Spleen (tissue), 11 donors: ENCODE measurements at regions not wholly inside any gene's neighbourhood (a gene's known extent, or its start where the extent isn't known, plus 50 kb on each side); places are given as distances from the start of the nearest gene placed in this dataset.
"Not testable (repeated sequence)": the region's sequence is repeated elsewhere in the genome, so short reads cannot be mapped to it uniquely, and the experiment has no call there.

Experiments
- DNase-seq: peaks from one replicate; pipeline ENCODE4 v3.0.0-alpha.2; 2020
- H3K27ac ChIP-seq, 8 donors: fragments of 200-600 bp; sonication (generic) in 7 of 8; 1 replicate in 4 of 8; 2 replicates in 4 of 8; pipeline versions ENCODE4 v1.5.0 to v1.8.0; 2016 to 2021; ENCODE audit warnings: inconsistent platforms in 4 of 8, mild to moderate bottlenecking in 4 of 8, moderate library complexity in 1 of 8
- H3K27me3 ChIP-seq, 7 donors: fragments of 200-600 bp; sonication (generic) in 6 of 7; replicated peaks in 1 of 7; 1 replicate in 4 of 7; 2 replicates in 3 of 7; pipeline versions ENCODE4 v1.5.0 to v1.8.0; 2016 to 2021; ENCODE audit warnings: inconsistent platforms in 3 of 7, mild to moderate bottlenecking in 1 of 7
- H3K36me3 ChIP-seq, 6 donors: fragments of 200-600 bp; sonication (generic) in 5 of 6; 1 replicate in 4 of 6; 2 replicates in 2 of 6; pipeline versions ENCODE4 v1.5.0 to v1.8.0; 2016 to 2021; ENCODE audit warnings: inconsistent platforms in 2 of 6
- H3K4me1 ChIP-seq, 6 donors: fragments of 200-600 bp; sonication (generic) in 5 of 6; 1 replicate in 3 of 6; 2 replicates in 3 of 6; pipeline versions ENCODE4 v1.5.0 to v1.8.0; 2016 to 2021; ENCODE audit warnings: inconsistent platforms in 3 of 6
- H3K4me3 ChIP-seq, 8 donors: fragments of 200-600 bp; sonication (generic) in 7 of 8; 1 replicate in 4 of 8; 2 replicates in 4 of 8; pipeline versions ENCODE4 v1.5.0 to v1.8.0; 2016 to 2021; ENCODE audit warnings: inconsistent platforms in 4 of 8, mild to moderate bottlenecking in 4 of 8, moderate library complexity in 2 of 8
- H3K9me3 ChIP-seq, 8 donors: fragments of 200-600 bp; sonication (generic) in 7 of 8; 1 replicate in 4 of 8; 2 replicates in 4 of 8; pipeline versions ENCODE4 v1.5.0 to v1.8.0; 2016 to 2021; ENCODE audit warnings: inconsistent platforms in 4 of 8
- CTCF ChIP-seq, 11 experiments: fragments of 200-600 bp in 7 of 11; fragments of 450-650 bp in 4 of 11; sonication (generic) in 4 of 11; IDR thresholded peaks in 8 of 11; conservative IDR thresholded peaks in 3 of 11; 1 replicate in 7 of 11; 2 replicates in 4 of 11; pipeline versions ENCODE4 v1.4.0 to v1.8.0; 2016 to 2021; ENCODE audit warnings: antibody characterized with exemption in 11 of 11, inconsistent platforms in 4 of 11, mild to moderate bottlenecking in 1 of 11
- POLR2A ChIP-seq, 3 donors: fragments of 450-650 bp; IDR thresholded peaks; one replicate each; pipeline ENCODE4 v1.5.1; 2017; ENCODE audit warnings: antibody characterized with exemption in 3 of 3, mild to moderate bottlenecking in 1 of 3
- POLR2AphosphoS5 ChIP-seq, 3 donors: sonication (generic); formaldehyde crosslinking; IDR thresholded peaks; one replicate each; pipeline ENCODE4 v1.5.1; 2017; ENCODE audit warnings: antibody characterized with exemption in 3 of 3
- WGBS, 5 donors: extraction: QIAGEN DNeasy Blood & Tissue Kit in 3 of 5; methylation state at CpG; one replicate each; pipeline versions ENCODE4 v1.1.5 to v1.1.7; 2013 to 2018; 5-methylcytosine and 5-hydroxymethylcytosine counted together
- intact Hi-C: fragments of 100-400 bp; cut with DNase I; formaldehyde crosslinking; loops from one replicate; pipeline ENCODE4 v1.15.0; 2023; ENCODE audit warnings: low total_unique reads
- donor health status: healthy with polysubstance abuse.
- donor health status: DM: no; HTN: no; CAD: no; lungs with moderate emphysema.
- donor health status: DM: no; HTN: no; CAD: no.
- donor health status: Bipolar disorder and iron deficiency.
- donor health status: healthy.
- donor health status: DM: no; HTN: no; CAD: no.
- donor health status: DM: yes; HTN: yes; CAD: no.

- intact Hi-C loops, result no loop called here
- Histone ChIP-seq H3K4me3 (no peak overlapping the region), H3K27me3 (no peaks in the 10 kb centered on the region), H3K27ac (no peak overlapping the region), H3K36me3 (no peaks in the 10 kb centered on the region), H3K9me3 (no peaks in the 10 kb centered on the region), H3K4me1 (peaks cover 0 to 16% (median 0%) of the 10 kb centered on the region in 6 donors)
- TF ChIP-seq POLR2AphosphoS5 (IDR thresholded peaks at IDR 0.05) (no peak), POLR2A (IDR thresholded peaks at IDR 0.05) (no peak), CTCF (IDR thresholded peaks at IDR 0.05 in 8 of 11, conservative IDR thresholded peaks at IDR 0.05 in 3 of 11) (no peak)
- 92 to 97% (median 96%) methylated on average over 10 of the region's 10 CpGs for WGBS, 5 donors
- DNase-seq, result no peak
Observed at GRCh38 chr2:8344144-8345097, 337.4 kb upstream of the ID2 start.

GRCh38 chr2:8345200-8345599 lies 336.7 kb upstream of the ID2 start:
- TF ChIP-seq CTCF (IDR thresholded peaks at IDR 0.05 in 8 of 11, conservative IDR thresholded peaks at IDR 0.05 in 3 of 11), result no peak
- no peak for TF ChIP-seq POLR2AphosphoS5 (IDR thresholded peaks at IDR 0.05)
- TF ChIP-seq POLR2A (IDR thresholded peaks at IDR 0.05), result no peak
- Histone ChIP-seq H3K9me3 (no peaks in the 10 kb centered on the region), H3K36me3 (no peaks in the 10 kb centered on the region), H3K4me1 (peaks cover 0 to 16% (median 0%) of the 10 kb centered on the region in 6 donors), H3K27me3 (no peaks in the 10 kb centered on the region), H3K4me3 (no peak overlapping the region), H3K27ac (peak overlapping the region in 3 of 8 donors; percentile 50 to 67 (median 62))
- WGBS, 5 donors, result 95 to 100% (median 99%) methylated on average over 5 of the region's 5 CpGs
- DNase-seq, result no peak
- intact Hi-C loops, result no loop called here

- peak overlapping the region in 4 of 8 donors; percentile 32 to 67 (median 56) for H3K27ac ChIP-seq
- no peaks in the 10 kb centered on the region for H3K9me3 ChIP-seq
- no peak overlapping the region for H3K4me3 ChIP-seq
- 68 to 84% (median 72%) methylated on average over 7 of the region's 7 CpGs for WGBS, 5 donors
- no peak for DNase-seq
- intact Hi-C loops, result no loop called here
- no peaks in the 10 kb centered on the region for H3K36me3 ChIP-seq
- TF ChIP-seq POLR2AphosphoS5 (IDR thresholded peaks at IDR 0.05) (no peak), POLR2A (IDR thresholded peaks at IDR 0.05) (no peak), CTCF (IDR thresholded peaks at IDR 0.05 in 8 of 11, conservative IDR thresholded peaks at IDR 0.05 in 3 of 11) (no peak)
- no peaks in the 10 kb centered on the region for H3K27me3 ChIP-seq
- peaks cover 0 to 16% (median 0%) of the 10 kb centered on the region in 6 donors for H3K4me1 ChIP-seq
Observed at GRCh38 chr2:8346208-8346607, 335.6 kb upstream of the ID2 start.

- H3K36me3 ChIP-seq, result no peaks in the 10 kb centered on the region
- WGBS, 5 donors, result 88 to 93% (median 89%) methylated on average over 5 of the region's 5 CpGs
- no peak overlapping the region for H3K4me3 ChIP-seq
- no peak for TF ChIP-seq POLR2A (IDR thresholded peaks at IDR 0.05)
- no peak for TF ChIP-seq POLR2AphosphoS5 (IDR thresholded peaks at IDR 0.05)
- no peak for TF ChIP-seq CTCF (IDR thresholded peaks at IDR 0.05 in 8 of 11, conservative IDR thresholded peaks at IDR 0.05 in 3 of 11)
- intact Hi-C loops, result no loop called here
- no peaks in the 10 kb centered on the region for H3K9me3 ChIP-seq
- H3K27me3 ChIP-seq, result no peaks in the 10 kb centered on the region
- no peak for DNase-seq
- peak overlapping the region in 2 of 8 donors; percentile 50 to 62 for H3K27ac ChIP-seq
- peaks cover 0 to 16% (median 0%) of the 10 kb centered on the region in 6 donors for H3K4me1 ChIP-seq
Observed at GRCh38 chr2:8346706-8347430, 335.0 kb upstream of the ID2 start.

- H3K27ac ChIP-seq, H3K9me3 ChIP-seq, DNase-seq, H3K27me3 ChIP-seq, intact Hi-C loops, H3K4me3 ChIP-seq, H3K36me3 ChIP-seq: not testable (repeated sequence)
- H3K4me1 ChIP-seq, result peaks cover 0 to 16% (median 0%) of the 10 kb centered on the region in 6 donors
- WGBS, 5 donors, result 81 to 94% (median 85%) methylated on average over 4 of the region's 4 CpGs
Observed at GRCh38 chr2:8348911-8349310, 332.9 kb upstream of the ID2 start.
